SU-DHL-6 (cell line): ENCODE measurements at regions not wholly inside any gene's neighbourhood (a gene's known extent, or its start where the extent isn't known, plus 50 kb on each side); places are given as distances from the start of the nearest gene placed in this dataset.

Experiments used
- CTCF ChIP-seq: fragments of 200-600 bp; sonication (generic); IDR thresholded peaks from one replicate; pipeline ENCODE4 v1.5.1; 2017; ENCODE audit warnings: antibody characterized with exemption, mild to moderate bottlenecking, low read length, moderate library complexity; ENCODE audit not compliant: insufficient read depth, poor library complexity, severe bottlenecking
- EZH2phosphoT487 ChIP-seq: fragments of 200-600 bp; sonication (generic), shearing (Covaris generic); conservative IDR thresholded peaks from 2 replicates; pipeline ENCODE4 v1.6.1; 2018; ENCODE audit warnings: mild to moderate bottlenecking, antibody characterized with exemption, low read length, moderate library complexity, mixed read lengths

GRCh38 chr5:12757035-12757434 lies 852.8 kb upstream of the CTNND2 start:
- TF ChIP-seq CTCF (no peak), EZH2phosphoT487 (no peak)
